8988T (cell line): ENCODE measurements at regions not wholly inside any gene's neighbourhood (a gene's known extent, or its start where the extent isn't known, plus 50 kb on each side); places are given as distances from the start of the nearest gene placed in this dataset.

Source experiments
- DNase-seq: peaks from one replicate; pipeline ENCODE4 v3.0.0; 2011

- no peak for DNase-seq
Measured at GRCh38 chr2:120520454-120520853, 174.5 kb downstream of the INHBB start.

DNA sequence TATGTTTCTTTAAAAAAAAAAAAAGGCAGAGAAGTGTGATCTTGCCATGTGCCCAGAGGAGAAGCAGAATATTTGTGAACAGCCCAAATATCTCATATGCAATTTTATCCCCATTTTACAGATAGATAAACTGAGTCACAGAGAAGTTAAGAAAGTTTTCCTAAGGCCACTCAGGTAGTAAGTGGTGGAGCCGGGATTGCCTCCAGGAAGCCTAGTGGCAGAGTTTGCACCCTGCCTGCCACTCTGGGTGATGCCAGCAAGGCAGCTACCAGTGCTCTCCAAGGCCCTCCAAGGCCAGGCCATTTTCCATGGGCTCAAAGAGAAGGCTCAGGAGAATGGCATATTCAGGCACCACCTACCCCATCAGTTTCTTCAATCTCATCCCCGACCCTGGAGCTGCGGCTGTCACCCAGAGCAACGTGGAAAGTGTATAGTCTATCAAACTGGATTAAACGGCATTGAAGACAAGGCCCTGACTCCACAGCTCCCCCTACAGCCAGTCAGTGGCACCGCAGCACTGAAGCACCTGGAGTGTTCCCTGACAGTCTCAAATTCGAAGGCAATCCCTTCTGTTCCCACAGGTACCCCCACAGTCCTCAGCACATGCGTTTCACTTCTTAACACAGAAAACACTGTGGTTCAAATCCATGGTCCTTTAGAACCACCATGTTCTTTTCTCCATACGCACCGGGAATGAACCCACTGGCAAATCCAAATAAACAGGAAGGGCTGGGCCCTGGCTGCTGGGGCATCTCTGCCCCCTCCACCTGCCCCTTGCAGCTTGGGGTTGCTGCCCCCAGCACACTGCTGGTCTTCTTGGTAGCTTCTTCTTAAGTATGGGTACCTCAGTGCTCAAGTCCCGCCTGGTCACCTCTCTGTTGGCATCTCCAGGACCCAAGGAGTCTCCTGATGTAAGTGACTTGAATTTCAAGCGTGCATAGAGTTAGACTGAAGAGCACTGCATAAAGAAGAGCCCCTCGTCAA lies 175.3 kb downstream of the INHBB start:
- DNase-seq = no peak

- no peak for DNase-seq
Measured at GRCh38 chr2:120522151-120522751, 176.3 kb downstream of the INHBB start.

DNA sequence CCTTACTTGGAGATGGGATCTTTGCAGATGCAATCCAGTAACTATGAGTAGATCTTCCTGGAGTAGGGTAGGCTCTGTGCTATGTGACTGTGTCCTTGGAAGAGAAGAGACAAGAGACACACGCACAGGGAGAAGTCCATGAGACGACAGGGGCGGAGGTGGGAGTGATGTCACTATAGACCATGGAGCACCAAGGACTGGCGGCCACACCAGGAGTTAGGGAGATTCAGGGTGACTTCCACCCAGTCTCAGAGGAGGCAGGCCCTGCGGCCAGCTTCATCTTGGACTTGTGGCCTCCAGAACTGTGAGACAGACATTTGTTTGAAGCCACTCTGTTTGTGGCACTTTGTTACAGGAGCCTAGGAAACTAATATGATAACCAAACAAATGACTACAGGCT lies 177.8 kb downstream of the INHBB start:
- DNase-seq = no peak

DNA sequence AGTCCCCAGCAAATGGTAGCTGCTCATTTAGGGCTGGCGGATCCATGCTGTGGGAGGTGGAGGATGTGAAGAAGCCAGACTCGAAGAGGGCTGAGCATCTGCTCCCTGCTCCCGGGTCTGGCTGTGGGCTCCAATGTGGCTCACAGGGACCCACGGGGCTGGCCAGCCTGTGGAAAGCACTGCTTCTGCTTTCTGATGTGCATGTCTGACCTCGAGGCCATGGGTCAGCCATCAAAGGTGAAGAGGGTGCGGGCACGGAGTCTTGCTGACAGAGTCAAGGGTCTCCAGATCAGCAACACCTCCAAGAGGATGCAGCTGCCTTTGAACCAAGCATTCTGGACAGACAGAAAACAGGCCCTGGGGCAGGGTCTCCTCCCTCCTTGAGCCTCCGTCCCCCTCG lies 178.2 kb downstream of the INHBB start:
- DNase-seq = no peak

DNA sequence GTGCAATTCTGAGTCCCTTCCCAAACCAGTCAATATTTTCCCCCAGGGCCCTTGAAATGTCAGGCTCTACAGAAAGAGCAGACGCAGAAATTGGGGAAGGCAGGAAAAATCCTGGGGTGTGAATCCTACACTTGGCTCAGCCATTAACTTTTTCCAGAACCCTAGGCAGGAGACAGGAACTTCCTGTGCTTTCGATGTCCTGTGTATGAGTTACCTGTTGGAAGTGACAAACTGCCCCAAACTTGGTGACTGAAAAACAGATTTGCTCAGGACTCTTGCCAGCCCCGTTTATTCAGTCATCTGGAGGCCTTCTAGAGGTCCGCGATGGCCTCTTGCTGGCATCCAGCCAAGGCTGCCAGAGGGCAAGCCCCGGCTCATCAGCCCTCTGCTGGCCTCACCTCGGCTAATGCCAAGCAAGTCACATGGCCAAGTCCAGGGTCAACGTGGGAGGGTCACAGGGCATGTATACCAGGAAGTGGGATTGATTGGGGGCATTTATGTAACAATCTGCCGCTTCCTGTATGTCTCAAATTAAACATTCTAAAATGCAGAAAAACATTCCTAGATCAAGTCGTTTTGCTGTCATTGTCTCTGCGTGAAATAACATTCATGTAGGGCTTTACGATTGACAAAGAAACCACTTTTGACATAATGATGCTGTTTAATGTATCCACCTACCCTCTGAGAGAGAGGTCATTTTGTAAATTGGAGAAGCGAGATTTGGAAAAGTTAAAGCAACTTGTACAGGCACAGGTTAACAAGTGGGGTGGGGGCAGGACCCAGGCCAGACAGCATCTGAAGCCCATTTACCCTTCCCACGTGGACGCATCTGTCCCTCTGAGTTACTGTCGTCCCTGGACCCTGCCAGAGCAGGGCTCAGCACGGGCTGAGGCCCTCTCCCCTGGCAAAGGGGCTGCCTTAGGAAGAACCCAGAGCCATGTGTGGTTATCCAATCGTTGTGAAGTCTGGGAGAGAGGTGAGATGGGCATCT lies 179.4 kb downstream of the INHBB start:
- no peak for DNase-seq

DNA sequence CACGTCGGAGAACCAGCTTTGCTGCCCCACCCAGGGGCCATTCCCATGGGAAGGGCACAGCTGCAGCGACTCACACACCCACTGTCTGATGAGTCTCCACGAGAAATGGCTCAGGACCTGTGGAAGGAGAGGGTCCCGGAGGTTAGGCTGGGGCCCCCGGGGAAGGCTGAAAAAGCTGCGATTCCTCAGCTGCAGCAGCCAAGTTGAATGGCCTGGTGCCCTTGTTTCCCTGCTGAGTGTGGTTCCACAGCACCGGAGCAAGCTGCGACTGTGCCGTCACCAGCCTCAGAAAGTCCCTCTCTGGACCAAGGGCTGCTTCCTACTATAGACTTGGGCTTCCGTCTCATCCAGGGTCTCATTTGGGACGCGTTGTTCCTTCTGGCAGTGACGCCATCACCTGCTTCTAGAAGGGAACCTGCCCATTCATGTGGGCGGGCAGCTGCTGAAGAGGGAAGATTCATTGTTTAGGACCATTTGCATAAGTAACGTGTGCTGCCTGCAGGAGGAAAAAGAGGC lies 180.2 kb downstream of the INHBB start:
- no peak for DNase-seq

DNA sequence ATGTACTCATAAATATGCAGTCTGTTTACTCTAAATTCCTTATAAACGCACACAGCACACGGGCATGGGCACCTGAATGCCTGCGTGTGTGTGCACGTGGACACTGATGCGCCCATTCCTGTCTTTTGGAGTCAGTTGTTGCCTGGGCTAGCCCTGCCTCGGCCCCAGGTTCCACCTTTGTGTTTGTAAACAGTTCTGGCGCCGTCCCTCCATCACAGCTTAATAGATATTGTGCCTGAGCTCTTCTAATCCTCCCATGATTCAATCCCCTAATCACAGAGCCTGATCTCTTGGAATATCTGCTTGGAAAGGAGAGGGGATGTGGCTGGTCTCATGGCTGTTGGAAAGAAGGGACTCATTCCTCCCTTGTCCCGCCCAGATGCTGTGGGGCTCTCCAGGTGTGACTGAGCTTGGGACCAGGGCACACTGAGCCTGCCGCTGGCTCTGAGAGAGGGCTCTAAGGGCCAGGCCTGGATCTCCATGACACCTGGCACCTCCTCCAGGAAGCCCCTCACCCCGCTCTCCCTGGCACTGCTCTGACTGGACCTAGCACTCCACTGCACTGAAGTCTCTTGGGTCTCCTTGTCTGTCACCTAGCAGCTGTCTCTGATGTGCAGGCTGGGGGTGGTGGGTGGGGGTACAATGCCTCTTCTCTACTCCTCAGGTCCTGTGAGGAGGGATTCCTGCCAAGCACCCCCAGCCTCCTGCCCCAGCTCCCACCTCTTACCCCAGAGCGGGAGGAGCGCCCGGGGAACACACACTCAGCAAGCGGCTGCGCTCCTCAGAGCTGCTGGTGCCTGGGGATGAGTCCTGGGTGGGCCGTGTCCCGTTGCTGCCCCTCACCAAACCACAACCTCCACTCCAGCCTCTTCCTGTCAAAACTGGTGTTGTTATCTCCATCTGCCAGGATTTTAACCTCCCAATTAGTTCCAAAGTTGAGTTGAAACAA lies 181.3 kb downstream of the INHBB start:
- DNase-seq = no peak

- no peak for DNase-seq
Measured at GRCh38 chr2:120528051-120528692, 182.2 kb downstream of the INHBB start.

- DNase-seq = no peak
Measured at GRCh38 chr2:120528693-120529076, 182.7 kb downstream of the INHBB start.

- no peak for DNase-seq
Measured at GRCh38 chr2:120530781-120531180, 184.8 kb downstream of the INHBB start.

DNA sequence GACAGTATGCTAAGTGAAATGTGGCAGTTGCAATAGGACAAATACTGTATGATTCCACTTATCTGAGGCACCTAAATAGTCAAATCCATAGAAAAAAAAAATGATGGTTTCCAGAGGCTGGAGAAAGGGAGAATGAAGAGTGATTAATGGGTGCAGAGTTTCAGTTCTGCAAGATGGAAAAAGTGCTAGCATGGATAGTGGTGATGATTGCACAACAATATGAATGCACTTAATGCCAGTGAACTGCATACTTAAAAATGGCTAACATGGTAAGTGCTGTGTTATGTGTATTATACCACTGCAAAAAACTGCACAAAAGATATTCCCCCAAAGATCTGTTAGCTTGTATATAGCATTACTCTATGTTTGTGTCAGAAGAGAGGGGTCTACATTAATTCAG lies 185.4 kb downstream of the INHBB start:
- no peak for DNase-seq

- DNase-seq = no peak
Measured at GRCh38 chr2:120531863-120532600, 186.1 kb downstream of the INHBB start.

- no peak for DNase-seq
Measured at GRCh38 chr2:120533625-120534024, 187.7 kb downstream of the INHBB start.

- no peak for DNase-seq
Measured at GRCh38 chr2:120534457-120534856, 188.5 kb downstream of the INHBB start.

GRCh38 chr2:120535081-120535480 lies 189.1 kb downstream of the INHBB start:
- DNase-seq = no peak

- DNase-seq = no peak
Measured at GRCh38 chr2:120536141-120536540, 190.2 kb downstream of the INHBB start.

- DNase-seq = no peak
Measured at GRCh38 chr2:120538691-120539423, 192.9 kb downstream of the INHBB start.

DNA sequence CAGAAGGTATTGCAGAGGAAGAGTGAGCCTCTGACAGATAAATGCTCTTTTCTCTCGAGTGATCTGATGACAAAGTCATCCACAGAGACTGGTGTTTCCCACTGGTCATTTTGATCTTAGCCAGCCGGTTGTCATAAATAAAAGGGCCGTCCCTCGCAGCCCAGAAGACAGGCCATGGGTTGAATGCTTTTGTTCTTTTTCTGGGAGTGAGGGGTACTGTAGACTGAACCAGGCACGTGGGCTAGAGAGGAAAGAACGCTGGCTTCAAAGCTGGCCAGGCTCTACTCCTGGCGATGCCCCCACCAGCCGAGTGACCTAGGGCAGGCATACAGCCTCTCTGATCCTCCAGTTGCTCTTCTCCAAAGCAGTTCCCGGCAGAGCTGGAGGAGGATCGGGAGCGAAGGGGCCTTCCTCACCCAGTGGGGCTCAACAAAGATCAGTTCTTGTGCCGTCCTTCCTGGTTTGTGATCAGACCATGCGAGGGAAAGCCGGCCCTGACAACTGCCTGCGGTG lies 193.5 kb downstream of the INHBB start:
- DNase-seq = no peak
